ENCODE measurements at regions not wholly inside any gene's neighbourhood (a gene's known extent, or its start where the extent isn't known, plus 50 kb on each side); places are given as distances from the start of the nearest gene placed in this dataset.

DNA sequence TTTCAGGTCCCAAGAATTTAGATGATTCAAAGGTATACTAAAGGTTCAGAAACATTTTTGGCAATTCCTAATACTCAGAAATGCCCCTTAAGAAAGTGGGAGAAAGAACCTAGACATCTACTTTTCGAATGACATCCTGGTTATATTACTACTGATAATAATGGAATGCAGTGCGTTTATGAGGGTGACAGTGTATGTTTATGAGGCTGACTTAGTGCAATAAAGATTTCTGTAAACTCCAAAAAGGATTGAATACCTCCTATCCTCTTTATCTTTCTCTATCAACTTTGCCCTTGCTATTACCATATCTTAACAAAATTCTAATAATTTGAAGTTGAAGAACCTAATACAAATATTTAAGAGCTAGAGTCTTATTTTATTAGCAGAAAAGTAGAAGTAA lies 348.9 kb upstream of the EPHA6 start:
- Histone ChIP-seq H3K36me3 (ENCODE audit: control insufficient read depth in 4 of 4, insufficient read depth in 3 of 4, low read depth in 1 of 4, low read length in 3 of 4) (no peaks in the 10 kb centered on the region), H3K9me3 (ENCODE audit: control insufficient read depth in 4 of 4, low read length in 3 of 4) (no peaks in the 10 kb centered on the region), H3K27me3 (ENCODE audit: control insufficient read depth in 4 of 4, insufficient read depth in 4 of 4, low read length in 3 of 4) (no peaks in the 10 kb centered on the region), H3K9ac (ENCODE audit: low read depth in 1 of 2, low read length in 2 of 2) (no peak overlapping the region), H3K27ac (ENCODE audit: low read depth in 1 of 2, low read length in 2 of 2) (no peak overlapping the region), H3K4me1 (ENCODE audit: control insufficient read depth in 4 of 4, insufficient read depth in 4 of 4, low read length in 3 of 4) (no peaks in the 10 kb centered on the region), H3K4me3 (ENCODE audit: low read depth in 1 of 3, low read length in 3 of 3) (no peak overlapping the region)
- TF ChIP-seq, protein P1, sequence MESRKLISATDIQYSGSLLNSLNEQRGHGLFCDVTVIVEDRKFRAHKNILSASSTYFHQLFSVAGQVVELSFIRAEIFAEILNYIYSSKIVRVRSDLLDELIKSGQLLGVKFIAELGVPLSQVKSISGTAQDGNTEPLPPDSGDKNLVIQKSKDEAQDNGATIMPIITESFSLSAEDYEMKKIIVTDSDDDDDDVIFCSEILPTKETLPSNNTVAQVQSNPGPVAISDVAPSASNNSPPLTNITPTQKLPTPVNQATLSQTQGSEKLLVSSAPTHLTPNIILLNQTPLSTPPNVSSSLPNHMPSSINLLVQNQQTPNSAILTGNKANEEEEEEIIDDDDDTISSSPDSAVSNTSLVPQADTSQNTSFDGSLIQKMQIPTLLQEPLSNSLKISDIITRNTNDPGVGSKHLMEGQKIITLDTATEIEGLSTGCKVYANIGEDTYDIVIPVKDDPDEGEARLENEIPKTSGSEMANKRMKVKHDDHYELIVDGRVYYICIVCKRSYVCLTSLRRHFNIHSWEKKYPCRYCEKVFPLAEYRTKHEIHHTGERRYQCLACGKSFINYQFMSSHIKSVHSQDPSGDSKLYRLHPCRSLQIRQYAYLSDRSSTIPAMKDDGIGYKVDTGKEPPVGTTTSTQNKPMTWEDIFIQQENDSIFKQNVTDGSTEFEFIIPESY (IDR thresholded peaks at IDR 0.05): no peak
- TF ChIP-seq, protein P2, sequence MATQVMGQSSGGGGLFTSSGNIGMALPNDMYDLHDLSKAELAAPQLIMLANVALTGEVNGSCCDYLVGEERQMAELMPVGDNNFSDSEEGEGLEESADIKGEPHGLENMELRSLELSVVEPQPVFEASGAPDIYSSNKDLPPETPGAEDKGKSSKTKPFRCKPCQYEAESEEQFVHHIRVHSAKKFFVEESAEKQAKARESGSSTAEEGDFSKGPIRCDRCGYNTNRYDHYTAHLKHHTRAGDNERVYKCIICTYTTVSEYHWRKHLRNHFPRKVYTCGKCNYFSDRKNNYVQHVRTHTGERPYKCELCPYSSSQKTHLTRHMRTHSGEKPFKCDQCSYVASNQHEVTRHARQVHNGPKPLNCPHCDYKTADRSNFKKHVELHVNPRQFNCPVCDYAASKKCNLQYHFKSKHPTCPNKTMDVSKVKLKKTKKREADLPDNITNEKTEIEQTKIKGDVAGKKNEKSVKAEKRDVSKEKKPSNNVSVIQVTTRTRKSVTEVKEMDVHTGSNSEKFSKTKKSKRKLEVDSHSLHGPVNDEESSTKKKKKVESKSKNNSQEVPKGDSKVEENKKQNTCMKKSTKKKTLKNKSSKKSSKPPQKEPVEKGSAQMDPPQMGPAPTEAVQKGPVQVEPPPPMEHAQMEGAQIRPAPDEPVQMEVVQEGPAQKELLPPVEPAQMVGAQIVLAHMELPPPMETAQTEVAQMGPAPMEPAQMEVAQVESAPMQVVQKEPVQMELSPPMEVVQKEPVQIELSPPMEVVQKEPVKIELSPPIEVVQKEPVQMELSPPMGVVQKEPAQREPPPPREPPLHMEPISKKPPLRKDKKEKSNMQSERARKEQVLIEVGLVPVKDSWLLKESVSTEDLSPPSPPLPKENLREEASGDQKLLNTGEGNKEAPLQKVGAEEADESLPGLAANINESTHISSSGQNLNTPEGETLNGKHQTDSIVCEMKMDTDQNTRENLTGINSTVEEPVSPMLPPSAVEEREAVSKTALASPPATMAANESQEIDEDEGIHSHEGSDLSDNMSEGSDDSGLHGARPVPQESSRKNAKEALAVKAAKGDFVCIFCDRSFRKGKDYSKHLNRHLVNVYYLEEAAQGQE (IDR thresholded peaks at IDR 0.05): no peak
- TF ChIP-seq RXRA (IDR thresholded peaks at IDR 0.05) (no peak), RAD21 (IDR thresholded peaks at IDR 0.05) (no peak), GABPA (IDR thresholded peaks at IDR 0.05 in 1 of 2, conservative IDR thresholded peaks at IDR 0.05 in 1 of 2) (no peak), EGR1 (IDR thresholded peaks at IDR 0.05; ENCODE audit: low read depth in 2 of 2) (no peak), YY1 (IDR thresholded peaks at IDR 0.05) (no peak), SP1 (IDR thresholded peaks at IDR 0.05) (no peak), TAF1 (conservative IDR thresholded peaks at IDR 0.05) (no peak)
- TF ChIP-seq, protein P3, sequence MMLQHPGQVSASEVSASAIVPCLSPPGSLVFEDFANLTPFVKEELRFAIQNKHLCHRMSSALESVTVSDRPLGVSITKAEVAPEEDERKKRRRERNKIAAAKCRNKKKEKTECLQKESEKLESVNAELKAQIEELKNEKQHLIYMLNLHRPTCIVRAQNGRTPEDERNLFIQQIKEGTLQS (IDR thresholded peaks at IDR 0.05): no peak
- TF ChIP-seq, protein P4, sequence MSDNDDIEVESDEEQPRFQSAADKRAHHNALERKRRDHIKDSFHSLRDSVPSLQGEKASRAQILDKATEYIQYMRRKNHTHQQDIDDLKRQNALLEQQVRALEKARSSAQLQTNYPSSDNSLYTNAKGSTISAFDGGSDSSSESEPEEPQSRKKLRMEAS (IDR thresholded peaks at IDR 0.05): no peak
- WGBS: 42% methylated on average over 2 of the region's 2 CpGs
- no peak for DNase-seq (ENCODE audit: low spot score)

DNA sequence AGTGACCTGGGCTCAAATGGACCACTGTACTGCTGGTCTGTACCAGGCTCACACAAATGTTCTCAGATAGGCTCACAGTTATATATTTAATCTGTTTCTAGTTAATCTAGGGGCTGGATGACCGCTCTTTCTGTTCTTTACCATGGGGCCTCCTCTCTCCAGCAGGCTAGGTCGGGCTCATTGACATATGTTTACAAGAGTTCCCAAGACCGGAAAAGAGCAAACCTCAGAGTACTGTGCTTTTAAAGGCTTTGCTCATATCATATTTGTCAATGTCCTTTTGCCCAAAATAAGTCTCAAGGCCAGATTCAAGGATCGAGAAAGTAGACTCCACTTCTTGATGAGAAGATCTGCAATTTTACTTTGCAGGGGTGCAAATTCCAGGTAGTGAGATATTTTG lies 348.0 kb upstream of the EPHA6 start:
- no peak for DNase-seq (ENCODE audit: low spot score)
- no peaks in the 10 kb centered on the region for H3K36me3 ChIP-seq (ENCODE audit: control insufficient read depth in 4 of 4, insufficient read depth in 3 of 4, low read depth in 1 of 4, low read length in 3 of 4)
- TF ChIP-seq HNF4G (IDR thresholded peaks at IDR 0.05): no peak
- TF ChIP-seq, protein P3 (IDR thresholded peaks at IDR 0.05): no peak
- TF ChIP-seq HNF4A (conservative IDR thresholded peaks at IDR 0.05): no peak
- no peak for TF ChIP-seq FOXA2 (IDR thresholded peaks at IDR 0.05)
- TF ChIP-seq NR2F2 (IDR thresholded peaks at IDR 0.05): no peak
- TF ChIP-seq, protein P2 (IDR thresholded peaks at IDR 0.05): no peak
- TF ChIP-seq, protein P1 (IDR thresholded peaks at IDR 0.05): no peak
- TF ChIP-seq TAF1 (conservative IDR thresholded peaks at IDR 0.05): no peak
- no peak for TF ChIP-seq SP1 (IDR thresholded peaks at IDR 0.05)
- TF ChIP-seq, protein P4 (IDR thresholded peaks at IDR 0.05): no peak
- no peak for TF ChIP-seq RAD21 (IDR thresholded peaks at IDR 0.05)
- 64% methylated on average over 4 of the region's 4 CpGs for WGBS
- H3K9me3 ChIP-seq (ENCODE audit: control insufficient read depth in 4 of 4, low read length in 3 of 4): no peaks in the 10 kb centered on the region
- H3K9ac ChIP-seq (ENCODE audit: low read depth in 1 of 2, low read length in 2 of 2): no peak overlapping the region
- no peaks in the 10 kb centered on the region for H3K4me1 ChIP-seq (ENCODE audit: control insufficient read depth in 4 of 4, insufficient read depth in 4 of 4, low read length in 3 of 4)
- no peak overlapping the region for H3K27ac ChIP-seq (ENCODE audit: low read depth in 1 of 2, low read length in 2 of 2)
- H3K27me3 ChIP-seq (ENCODE audit: control insufficient read depth in 4 of 4, insufficient read depth in 4 of 4, low read length in 3 of 4): no peaks in the 10 kb centered on the region
- no peak overlapping the region for H3K4me3 ChIP-seq (ENCODE audit: low read depth in 1 of 3, low read length in 3 of 3)
